Effector CD4-positive, alpha-beta T cell (primary cell): ENCODE measurements at regions not wholly inside any gene's neighbourhood (a gene's known extent, or its start where the extent isn't known, plus 50 kb on each side); places are given as distances from the start of the nearest gene placed in this dataset.

Source experiments
- DNase-seq: peaks from one replicate; pipeline ENCODE4 v3.0.0-alpha.2; 2020

DNA sequence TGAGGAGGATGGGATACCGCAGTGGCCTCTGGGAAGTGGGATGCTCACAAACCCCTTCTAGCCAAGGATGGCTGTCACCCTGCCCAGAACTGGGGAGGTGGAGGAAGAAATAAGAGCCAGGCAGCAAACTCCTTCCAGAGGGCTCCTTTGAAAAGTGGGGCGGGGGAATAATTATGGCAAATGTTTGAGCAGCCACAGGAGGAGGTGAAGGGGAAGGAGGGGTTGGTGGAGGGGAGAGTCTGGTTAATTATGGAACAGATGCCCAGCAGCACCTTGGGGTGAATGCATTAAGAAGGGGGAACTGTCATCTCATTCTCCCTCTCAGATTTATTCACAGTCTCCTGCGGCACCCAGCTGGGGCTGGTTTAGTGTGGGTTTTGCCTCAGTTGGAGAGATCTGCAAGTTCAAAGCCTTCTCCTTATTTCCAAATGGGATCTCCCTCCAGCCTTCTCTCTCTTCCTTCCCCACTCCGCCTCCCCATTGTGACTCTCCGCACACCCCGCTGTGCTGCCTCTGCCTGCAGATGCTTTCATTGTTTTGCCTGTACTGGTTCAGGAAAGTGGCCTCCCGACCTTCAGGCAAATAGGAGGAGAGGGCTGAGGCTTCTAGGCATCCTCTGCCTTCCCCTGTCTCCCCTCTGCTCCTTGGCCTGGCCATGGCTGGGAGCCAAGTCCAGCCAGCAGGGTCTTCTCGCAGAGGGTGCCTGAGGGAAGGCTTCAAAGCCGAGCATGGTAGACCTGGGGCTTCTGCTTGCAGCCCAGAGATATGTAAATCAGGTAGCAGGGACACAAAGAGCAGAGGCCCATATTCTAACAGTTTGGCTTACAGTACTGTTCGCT lies 457.2 kb upstream of the MEX3C start:
- DNase-seq: no peak

DNA sequence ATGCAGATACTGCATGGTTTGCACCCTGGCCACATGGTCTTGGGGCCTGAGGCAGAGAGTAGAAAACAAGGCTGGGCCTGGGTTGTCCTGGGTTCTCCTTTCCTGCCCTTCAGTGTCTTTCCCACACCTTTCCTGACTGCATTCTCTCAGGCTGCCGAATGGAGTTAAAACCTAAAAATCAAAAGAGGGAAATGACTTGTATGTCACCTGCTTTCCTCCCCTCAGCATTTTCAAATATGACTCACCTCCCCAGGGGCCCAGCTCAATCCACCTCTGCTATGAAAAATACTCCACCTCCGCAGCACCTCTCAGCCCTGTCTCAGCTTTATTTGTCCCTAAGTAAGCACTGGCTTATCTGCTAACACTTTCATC lies 457.8 kb upstream of the MEX3C start:
- no peak for DNase-seq

- DNase-seq: no peak
Observed at GRCh38 chr18:51656249-51656648, 458.8 kb upstream of the MEX3C start.

DNA sequence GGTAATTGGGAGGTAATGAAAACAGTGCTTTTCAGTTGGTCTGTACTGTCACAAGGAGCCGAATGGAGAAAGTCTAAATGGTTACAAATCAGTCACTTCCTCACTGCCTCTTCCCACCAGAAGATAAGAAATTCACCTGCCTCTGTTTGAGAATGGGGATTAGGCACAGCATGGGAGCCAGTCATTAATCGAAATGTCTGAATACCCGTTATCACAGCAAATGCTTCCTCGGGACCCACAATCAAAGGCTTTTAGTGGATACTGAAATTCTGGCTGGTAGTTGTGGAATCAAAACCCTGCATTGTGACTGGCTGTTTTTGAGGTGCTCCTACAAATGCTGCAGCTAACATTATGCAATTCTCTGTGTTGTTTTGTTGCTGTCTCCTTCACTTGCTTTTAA lies 461.0 kb upstream of the MEX3C start:
- no peak for DNase-seq

- DNase-seq: no peak
Observed at GRCh38 chr18:51659781-51660180, 462.3 kb upstream of the MEX3C start.

GRCh38 chr18:51660188-51660715 lies 462.8 kb upstream of the MEX3C start:
- DNase-seq: no peak

DNA sequence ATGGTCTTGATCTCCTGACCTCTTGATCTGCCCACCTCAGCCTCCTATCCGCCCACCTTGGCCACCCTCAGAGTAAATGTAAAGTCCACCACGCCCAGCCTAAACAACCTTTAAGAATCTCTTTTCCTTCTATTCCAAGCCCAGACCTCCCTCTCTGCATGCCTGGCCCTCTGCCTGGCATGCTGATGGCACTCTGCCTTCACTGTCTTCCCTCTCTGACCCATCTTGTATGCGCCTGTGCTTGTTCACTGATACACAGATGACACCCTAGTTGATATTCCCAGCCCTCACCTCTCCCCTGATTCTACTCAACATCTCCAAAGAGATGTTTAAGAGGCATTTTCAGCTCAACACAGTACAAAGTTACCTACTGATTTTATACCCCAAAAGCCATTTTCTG lies 466.8 kb upstream of the MEX3C start:
- no peak for DNase-seq

GRCh38 chr18:51666763-51667191 lies 469.3 kb upstream of the MEX3C start:
- no peak for DNase-seq

DNA sequence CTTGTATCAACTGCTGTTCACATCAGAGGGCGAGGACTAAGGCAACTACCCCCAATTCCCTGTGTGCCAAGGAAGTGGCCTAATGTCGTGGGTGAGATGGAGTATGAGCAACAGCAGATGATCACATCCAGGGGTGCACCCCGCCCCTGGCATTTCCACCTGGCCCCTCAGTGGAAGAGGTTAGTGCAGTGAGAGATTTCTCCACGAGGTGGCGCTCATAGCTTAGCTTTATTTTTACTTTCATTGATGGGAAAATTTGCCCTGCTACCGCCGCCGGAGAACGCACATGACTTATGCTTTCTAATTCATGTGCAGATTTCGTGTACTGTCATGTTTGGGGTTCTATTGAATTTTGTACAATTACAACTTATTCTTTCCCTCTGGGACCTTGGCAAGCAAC lies 470.6 kb upstream of the MEX3C start:
- peak; percentile 5 for DNase-seq

GRCh38 chr18:51668607-51669006 lies 471.1 kb upstream of the MEX3C start:
- no peak for DNase-seq

DNA sequence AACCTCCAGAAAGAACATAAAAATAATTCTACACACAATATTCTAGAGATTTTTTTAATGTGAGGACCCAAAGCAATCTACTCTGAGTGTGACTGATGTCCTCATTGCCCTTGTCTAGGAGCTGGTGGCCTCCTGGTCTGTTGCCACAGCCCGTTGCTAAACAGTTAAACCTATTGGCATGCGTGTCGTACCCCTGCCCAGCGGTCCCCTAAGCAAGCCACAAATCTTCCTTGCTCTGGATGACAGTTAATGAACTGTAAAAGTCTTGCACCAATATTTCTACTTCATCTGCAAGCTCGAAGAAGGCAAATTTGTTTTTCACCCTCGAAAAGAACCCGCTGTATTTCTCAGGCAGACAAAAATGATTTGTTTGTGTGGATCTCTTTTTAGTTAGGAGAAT lies 489.1 kb upstream of the MEX3C start:
- no peak for DNase-seq

DNA sequence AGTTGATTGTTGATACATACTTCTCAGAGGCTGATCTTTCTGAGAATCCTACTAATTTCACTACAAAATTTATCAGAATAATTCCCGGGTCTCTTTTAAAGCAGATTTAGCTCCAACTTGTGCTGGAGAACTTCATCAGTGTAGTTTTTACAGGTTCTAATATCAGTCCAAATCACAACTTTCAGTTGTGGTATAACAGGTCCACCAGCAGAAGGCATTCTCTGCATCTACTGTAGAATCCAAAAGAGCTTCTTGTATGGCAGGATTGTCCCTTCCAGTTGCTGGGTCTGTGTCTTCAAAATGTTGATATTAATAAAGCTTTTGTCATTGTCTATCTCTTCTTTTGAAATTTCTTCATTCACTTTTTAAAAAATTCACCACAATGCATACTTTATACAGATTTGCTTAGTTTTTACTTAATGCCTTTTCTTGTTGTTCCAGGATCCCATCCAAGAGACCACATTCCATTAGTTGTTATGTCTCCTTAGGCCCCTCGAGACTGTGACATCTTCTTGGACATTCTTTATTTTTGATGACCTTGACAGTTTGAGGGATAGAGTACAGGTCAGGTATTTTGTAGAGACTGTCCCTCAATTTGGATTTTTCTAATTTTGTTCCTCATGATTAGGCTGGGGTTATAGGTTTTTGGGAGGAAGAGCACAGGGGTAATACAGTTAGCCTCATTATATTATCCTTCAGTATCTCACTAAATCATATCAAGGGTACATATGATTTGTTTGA lies 490.5 kb upstream of the MEX3C start:
- DNase-seq: no peak

- DNase-seq: no peak
Observed at GRCh38 chr18:51692612-51693011, 495.1 kb upstream of the MEX3C start.

GRCh38 chr18:51711298-51711889 lies 513.9 kb upstream of the MEX3C start:
- no peak for DNase-seq

DNA sequence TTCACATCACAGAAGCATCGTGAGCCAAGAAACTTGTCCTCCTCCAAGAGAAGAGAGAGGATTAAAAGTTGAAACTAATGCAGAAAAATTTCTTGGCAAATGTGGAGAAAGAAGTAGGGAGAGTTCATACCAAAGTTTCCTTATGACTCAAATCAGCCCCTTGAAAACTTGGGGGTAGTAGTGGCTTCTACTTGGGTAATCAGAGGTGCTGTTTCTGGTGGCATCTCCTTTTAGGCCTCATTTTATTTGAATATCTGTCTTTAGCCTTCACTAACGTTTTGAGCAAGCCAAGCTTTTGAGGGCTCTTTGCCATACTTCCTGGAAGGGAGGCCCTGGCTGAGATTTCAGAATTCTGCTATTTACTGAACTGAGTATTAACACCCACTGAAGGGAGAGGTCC lies 515.3 kb upstream of the MEX3C start:
- no peak for DNase-seq

DNA sequence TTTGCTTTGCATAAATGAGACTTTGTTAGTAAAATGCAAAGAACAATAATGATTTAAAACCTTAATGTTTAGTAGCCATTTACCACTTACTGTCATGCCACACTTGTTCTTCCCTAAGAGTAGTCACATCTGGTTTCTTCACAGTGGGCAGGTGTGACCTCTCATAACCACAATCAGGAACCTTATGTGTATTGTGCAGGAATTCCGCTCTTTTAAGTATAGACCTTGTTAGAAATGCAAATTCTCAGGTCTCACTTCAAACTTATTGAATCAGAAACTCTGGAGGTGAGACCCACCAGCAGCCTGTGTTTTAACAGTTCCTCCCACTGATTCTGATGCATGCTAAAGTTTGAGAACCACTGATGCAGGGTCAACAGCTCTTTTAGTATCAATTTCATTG lies 518.8 kb upstream of the MEX3C start:
- no peak for DNase-seq

DNA sequence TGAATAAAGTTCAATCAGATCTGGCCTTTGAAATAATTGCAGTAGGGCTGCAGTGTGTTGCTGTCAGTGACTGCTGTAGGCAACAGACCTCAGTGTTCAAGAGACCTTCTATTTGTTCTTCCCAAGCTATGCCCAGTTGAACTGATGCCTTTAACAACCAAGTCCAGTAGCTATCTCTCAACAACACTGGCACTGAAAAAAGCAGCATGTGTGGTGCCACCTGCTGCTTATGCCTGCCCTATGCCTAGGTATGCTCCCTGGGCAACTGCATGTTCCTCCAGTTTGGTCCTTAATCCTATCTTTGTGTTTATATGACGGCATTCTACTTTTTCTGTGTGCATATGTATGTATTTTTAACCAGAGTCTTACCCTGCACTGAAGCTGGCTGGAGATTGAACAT lies 523.9 kb upstream of the MEX3C start:
- no peak for DNase-seq

GRCh38 chr18:51721996-51722395 lies 524.5 kb upstream of the MEX3C start:
- no peak for DNase-seq

GRCh38 chr18:51724790-51725721 lies 527.6 kb upstream of the MEX3C start:
- no peak for DNase-seq

DNA sequence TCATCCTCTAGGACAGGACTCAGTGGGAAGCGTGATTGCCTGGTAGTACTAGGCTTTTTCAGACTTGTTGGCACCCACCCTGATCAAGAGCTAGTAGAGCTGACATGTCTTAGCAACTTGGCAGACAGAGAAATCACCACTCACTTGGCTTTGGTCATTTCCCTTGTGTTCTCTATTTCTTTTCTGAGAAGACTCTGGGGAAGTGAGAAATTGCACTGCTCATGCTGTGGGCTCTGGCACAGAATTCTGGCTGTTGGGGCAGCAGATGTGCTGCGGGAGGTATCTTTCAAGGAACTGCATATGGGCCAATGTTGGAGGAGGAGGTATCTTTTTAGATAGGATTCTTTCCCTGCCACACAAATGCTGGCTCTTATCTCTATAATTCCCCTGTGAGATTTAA lies 529.1 kb upstream of the MEX3C start:
- DNase-seq: no peak

DNA sequence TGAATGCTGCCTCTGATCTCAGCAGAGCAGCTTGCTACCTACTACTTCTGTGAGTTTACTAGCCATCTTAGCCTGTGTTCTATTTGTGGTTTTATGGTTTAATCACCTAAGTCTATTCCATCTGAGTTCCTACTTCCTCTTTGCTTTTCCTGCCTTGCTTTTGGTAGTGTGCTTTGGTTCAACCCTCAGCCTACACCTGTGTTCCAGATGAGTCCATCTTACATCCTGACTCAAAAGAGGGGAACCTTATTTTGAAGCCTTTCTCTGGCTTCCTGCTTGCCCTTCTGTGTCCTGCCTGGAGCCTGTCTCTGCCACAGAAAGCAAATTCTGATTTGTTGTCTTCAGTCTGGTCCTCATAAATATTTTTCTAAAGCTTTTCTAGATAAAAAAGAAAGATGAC lies 530.3 kb upstream of the MEX3C start:
- no peak for DNase-seq

DNA sequence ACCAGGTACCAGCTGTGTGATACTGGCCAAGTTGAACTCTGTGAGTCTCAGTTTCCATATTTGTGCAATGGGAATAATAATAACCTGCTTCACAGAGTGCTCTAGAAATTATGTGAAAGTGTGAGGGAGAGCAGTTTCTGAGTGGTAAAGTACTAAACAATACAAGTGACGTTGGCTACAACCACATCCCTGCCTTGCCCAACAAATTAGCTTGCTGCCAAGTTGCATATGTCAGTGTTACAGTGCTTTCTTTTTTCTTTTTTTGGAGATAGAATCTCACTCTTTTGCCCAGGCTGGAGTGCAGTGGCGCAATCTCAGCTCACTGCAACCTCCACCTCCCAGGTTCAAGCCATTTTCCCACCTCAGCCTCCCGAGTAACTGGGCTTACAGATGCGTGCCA lies 533.6 kb upstream of the MEX3C start:
- no peak for DNase-seq

DNA sequence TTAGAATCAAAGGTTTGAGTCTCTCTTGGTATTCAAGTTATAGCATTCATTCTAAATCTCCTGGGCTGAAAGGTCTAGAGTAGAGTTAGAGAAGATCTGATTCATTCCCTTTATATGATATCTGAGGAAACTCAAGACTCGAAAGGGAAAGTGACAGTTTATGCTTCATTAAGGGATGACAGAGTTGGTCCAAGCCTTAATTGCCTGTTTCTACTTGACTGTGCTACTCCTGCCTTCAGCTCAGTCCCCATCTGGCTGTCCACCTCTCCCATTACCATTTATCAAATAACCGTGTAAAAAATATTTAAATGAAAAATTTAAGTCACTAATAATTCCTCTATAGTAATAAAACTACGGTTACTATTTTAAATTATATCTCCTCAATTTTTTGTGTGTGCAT lies 537.1 kb upstream of the MEX3C start:
- no peak for DNase-seq
